ENCODE measurements at regions not wholly inside any gene's neighbourhood (a gene's known extent, or its start where the extent isn't known, plus 50 kb on each side); places are given as distances from the start of the nearest gene placed in this dataset.

- H3K27me3 ChIP-seq (replicated peaks; ENCODE audit: insufficient read depth, low read length), result no peaks in the 10 kb centered on the region
- TF ChIP-seq, protein P1, sequence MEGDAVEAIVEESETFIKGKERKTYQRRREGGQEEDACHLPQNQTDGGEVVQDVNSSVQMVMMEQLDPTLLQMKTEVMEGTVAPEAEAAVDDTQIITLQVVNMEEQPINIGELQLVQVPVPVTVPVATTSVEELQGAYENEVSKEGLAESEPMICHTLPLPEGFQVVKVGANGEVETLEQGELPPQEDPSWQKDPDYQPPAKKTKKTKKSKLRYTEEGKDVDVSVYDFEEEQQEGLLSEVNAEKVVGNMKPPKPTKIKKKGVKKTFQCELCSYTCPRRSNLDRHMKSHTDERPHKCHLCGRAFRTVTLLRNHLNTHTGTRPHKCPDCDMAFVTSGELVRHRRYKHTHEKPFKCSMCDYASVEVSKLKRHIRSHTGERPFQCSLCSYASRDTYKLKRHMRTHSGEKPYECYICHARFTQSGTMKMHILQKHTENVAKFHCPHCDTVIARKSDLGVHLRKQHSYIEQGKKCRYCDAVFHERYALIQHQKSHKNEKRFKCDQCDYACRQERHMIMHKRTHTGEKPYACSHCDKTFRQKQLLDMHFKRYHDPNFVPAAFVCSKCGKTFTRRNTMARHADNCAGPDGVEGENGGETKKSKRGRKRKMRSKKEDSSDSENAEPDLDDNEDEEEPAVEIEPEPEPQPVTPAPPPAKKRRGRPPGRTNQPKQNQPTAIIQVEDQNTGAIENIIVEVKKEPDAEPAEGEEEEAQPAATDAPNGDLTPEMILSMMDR (IDR thresholded peaks at IDR 0.05; ENCODE audit: low read length), result no peak
- TF ChIP-seq EZH2 (optimal IDR thresholded peaks at IDR 0.05; ENCODE audit: low read depth, low read length) (no peak), EZH2phosphoT487 (IDR thresholded peaks at IDR 0.05; ENCODE audit: low read length) (no peak)
- H2AFZ ChIP-seq (ENCODE audit: low read length), result no peak overlapping the region
- no peaks in the 10 kb centered on the region for H3K79me2 ChIP-seq (ENCODE audit: low read length)
- H3K4me2 ChIP-seq (ENCODE audit: low read depth, low read length), result no peak overlapping the region
- H3K4me3 ChIP-seq (ENCODE audit: low read length), result no peak overlapping the region
- H3K27ac ChIP-seq (ENCODE audit: low read length), result no peak overlapping the region
- no peaks in the 10 kb centered on the region for H3F3A ChIP-seq (ENCODE audit: insufficient read depth, low read length)
- no peak overlapping the region for H3K9ac ChIP-seq (ENCODE audit: low read length)
- no peaks in the 10 kb centered on the region for H3K4me1 ChIP-seq (ENCODE audit: low read length)
- H3K9me3 ChIP-seq (replicated peaks; ENCODE audit: insufficient read depth, low read length), result no peaks in the 10 kb centered on the region
- peak; percentile 46 for DNase-seq
- H4K20me1 ChIP-seq (ENCODE audit: insufficient read depth, low read length), result no peaks in the 10 kb centered on the region
- H3K36me3 ChIP-seq (replicated peaks; ENCODE audit: insufficient read depth, low read length), result no peaks in the 10 kb centered on the region
- H3K9me2 ChIP-seq (replicated peaks; ENCODE audit: insufficient read depth, low read length), result no peaks in the 10 kb centered on the region
Observed at GRCh38 chr1:238898856-238899255, 487.5 kb upstream of the CHRM3 start.

- Histone ChIP-seq H3K9ac (ENCODE audit: low read length) (no peak overlapping the region), H3F3A (ENCODE audit: insufficient read depth, low read length) (no peaks in the 10 kb centered on the region), H3K27ac (ENCODE audit: low read length) (no peak overlapping the region), H3K4me1 (ENCODE audit: low read length) (0 out of 2 replicates have a peak, but pooled peaks cover 5% of the 10 kb centered on the region), H3K4me2 (ENCODE audit: low read depth, low read length) (no peak overlapping the region; the same call in 1 of the 2 replicates), H3K79me2 (ENCODE audit: low read length) (no peaks in the 10 kb centered on the region), H3K27me3 (replicated peaks; ENCODE audit: insufficient read depth, low read length) (no peaks in the 10 kb centered on the region), H3K9me3 (replicated peaks; ENCODE audit: insufficient read depth, low read length) (no peaks in the 10 kb centered on the region), H4K20me1 (ENCODE audit: insufficient read depth, low read length) (no peaks in the 10 kb centered on the region), H3K36me3 (replicated peaks; ENCODE audit: insufficient read depth, low read length) (no peaks in the 10 kb centered on the region), H3K9me2 (replicated peaks; ENCODE audit: insufficient read depth, low read length) (no peaks in the 10 kb centered on the region), H2AFZ (ENCODE audit: low read length) (no peak overlapping the region), H3K4me3 (ENCODE audit: low read length) (no peak overlapping the region)
- TF ChIP-seq EZH2 (optimal IDR thresholded peaks at IDR 0.05; ENCODE audit: low read depth, low read length) (no peak), EZH2phosphoT487 (IDR thresholded peaks at IDR 0.05; ENCODE audit: low read length) (no peak)
- TF ChIP-seq, protein P1 (IDR thresholded peaks at IDR 0.05; ENCODE audit: low read length), result no peak
- DNase-seq, result peak; percentile 91
Observed at GRCh38 chr1:238895911-238896310, 490.5 kb upstream of the CHRM3 start.

GRCh38 chr1:238892612-238893011 lies 493.8 kb upstream of the CHRM3 start:
- DNase-seq, result no peak
- H3K4me3 ChIP-seq (ENCODE audit: low read length), result no peak overlapping the region
- H3K9ac ChIP-seq (ENCODE audit: low read length), result no peak overlapping the region
- H3K4me1 ChIP-seq (ENCODE audit: low read length), result 0 out of 2 replicates have a peak, but pooled peaks cover 5% of the 10 kb centered on the region
- TF ChIP-seq, protein P1 (IDR thresholded peaks at IDR 0.05; ENCODE audit: low read length), result no peak
- TF ChIP-seq EZH2phosphoT487 (IDR thresholded peaks at IDR 0.05; ENCODE audit: low read length) (no peak), EZH2 (optimal IDR thresholded peaks at IDR 0.05; ENCODE audit: low read depth, low read length) (no peak)
- no peaks in the 10 kb centered on the region for H3K27me3 ChIP-seq (replicated peaks; ENCODE audit: insufficient read depth, low read length)
- no peaks in the 10 kb centered on the region for H3K79me2 ChIP-seq (ENCODE audit: low read length)
- no peaks in the 10 kb centered on the region for H4K20me1 ChIP-seq (ENCODE audit: insufficient read depth, low read length)
- no peaks in the 10 kb centered on the region for H3K9me3 ChIP-seq (replicated peaks; ENCODE audit: insufficient read depth, low read length)
- no peaks in the 10 kb centered on the region for H3K9me2 ChIP-seq (replicated peaks; ENCODE audit: insufficient read depth, low read length)
- H3K36me3 ChIP-seq (replicated peaks; ENCODE audit: insufficient read depth, low read length), result no peaks in the 10 kb centered on the region
- H3K27ac ChIP-seq (ENCODE audit: low read length), result no peak overlapping the region
- H3F3A ChIP-seq (ENCODE audit: insufficient read depth, low read length), result no peaks in the 10 kb centered on the region
- no peak overlapping the region for H3K4me2 ChIP-seq (ENCODE audit: low read depth, low read length)
- no peak overlapping the region for H2AFZ ChIP-seq (ENCODE audit: low read length)

Measured in MM.1S (cell line).